ENCODE measurements at regions not wholly inside any gene's neighbourhood (a gene's known extent, or its start where the extent isn't known, plus 50 kb on each side); places are given as distances from the start of the nearest gene placed in this dataset.
"Not testable (repeated sequence)": the region's sequence is repeated elsewhere in the genome, so short reads cannot be mapped to it uniquely, and the experiment has no call there.

GRCh38 chr9:82721593-82721992 lies 341.3 kb downstream of the RASEF start:
- no peak for DNase-seq (ENCODE audit: low read depth, low spot score)

DNA sequence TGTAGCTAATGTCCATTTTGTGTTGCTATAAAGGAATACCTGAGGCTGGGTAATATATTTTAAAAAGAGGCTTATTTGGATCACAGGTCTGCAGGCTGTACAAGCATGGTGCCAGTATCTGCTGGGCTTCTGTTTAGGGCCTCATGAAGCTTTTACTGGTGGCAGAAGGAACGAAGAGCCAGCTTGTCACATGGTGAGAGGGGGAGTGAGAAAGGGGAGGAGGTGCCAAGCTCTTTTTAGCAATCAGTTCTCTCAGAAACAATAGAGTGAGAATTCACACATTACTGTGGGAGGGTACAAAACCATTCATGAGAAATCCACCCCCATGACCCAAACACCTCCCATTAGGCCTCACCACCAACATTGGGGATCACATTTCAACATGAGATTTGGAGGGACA lies 340.9 kb downstream of the RASEF start:
- DNase-seq (ENCODE audit: low read depth, low spot score) = peak; percentile 14

- no peak for DNase-seq (ENCODE audit: low read depth, low spot score)
Observed at GRCh38 chr9:82722561-82722960, 340.4 kb downstream of the RASEF start.

DNA sequence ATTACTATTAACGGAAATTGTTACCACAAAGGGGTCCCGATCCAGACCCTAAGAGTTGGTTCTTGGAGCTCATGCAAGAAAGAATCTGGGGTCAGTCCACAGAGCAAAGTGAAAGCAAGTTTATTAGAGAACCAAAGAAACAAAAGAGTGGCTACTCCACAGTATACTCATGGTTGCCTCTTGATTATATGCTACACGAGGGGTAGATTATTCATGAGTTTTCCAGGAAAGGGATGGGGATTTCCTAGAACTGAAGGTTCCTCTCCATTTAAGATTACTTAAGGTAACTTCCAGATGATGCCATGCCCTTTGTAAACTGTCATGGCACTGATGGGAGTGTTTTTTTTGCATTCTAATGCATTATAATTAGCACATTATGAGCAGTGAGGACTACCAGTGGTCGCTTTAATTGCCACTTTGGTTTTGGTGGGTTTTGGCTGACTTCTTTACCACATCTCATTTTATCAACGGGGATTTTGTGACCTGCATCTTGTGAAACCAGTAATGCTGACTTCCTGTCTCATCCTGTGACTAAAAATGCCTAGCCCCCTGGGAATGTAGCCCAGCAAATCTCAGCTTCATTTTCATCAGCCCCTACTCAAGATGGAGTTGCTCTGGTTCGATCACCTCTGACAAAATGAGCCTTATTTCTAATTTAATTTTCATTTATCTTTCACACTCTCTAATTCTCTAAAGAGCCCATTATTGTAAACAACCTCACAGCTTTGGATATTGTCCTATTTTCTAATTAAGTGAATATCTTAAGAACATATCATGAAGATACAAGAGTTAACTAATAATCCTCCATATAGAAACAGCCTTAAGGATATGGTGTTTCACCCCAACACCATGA lies 336.3 kb downstream of the RASEF start:
- DNase-seq (ENCODE audit: low read depth, low spot score) = no peak

GRCh38 chr9:82729141-82729540 lies 333.8 kb downstream of the RASEF start:
- no peak for DNase-seq (ENCODE audit: low read depth, low spot score)

DNA sequence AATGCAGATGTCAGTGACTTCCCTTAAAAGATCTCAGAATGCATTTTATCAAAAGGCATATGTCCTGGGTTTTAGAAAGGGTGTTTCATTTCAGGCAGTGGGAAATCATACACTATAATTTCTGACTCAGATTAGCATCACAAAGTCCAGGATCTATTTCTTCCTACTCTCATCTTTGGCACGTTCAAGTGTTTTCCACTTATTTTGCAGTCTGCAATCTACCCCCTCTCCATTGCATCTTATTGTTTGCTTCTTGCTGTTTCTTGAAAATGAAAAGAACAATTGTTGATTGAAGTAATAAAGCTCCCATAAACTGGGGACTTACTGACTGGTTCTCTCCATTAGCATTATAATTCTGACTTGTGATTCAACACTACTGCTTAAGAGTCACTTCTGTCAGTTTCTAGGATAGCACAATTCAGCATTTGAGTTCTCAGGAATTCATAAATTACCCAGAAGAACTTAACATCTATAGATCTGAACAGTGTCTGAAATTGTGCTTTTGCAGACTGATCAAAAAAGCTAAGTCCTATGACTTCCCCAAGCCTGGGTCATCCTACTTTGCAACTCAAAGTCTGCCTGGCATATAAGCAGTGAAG lies 332.9 kb downstream of the RASEF start:
- no peak for DNase-seq (ENCODE audit: low read depth, low spot score)

DNA sequence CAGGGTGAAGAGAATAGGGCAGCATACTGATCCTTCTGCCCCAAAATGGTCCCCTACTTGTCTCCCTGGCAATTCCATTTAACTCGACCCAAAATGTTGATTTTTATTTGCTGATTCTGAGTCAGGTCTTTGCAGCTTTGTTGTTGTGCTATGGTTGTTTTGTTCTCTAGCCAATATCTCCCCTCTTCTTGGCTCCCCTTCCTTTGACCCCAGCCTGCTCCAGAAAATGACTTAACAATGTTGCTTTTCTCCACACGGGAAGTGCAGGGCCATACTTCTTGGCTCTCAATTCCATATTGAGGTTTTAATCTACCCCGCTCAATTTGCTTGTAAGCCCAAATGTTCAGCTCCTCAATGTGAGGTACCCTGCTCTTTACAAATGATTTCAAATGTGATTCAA lies 330.0 kb downstream of the RASEF start:
- DNase-seq (ENCODE audit: low read depth, low spot score) = no peak

DNA sequence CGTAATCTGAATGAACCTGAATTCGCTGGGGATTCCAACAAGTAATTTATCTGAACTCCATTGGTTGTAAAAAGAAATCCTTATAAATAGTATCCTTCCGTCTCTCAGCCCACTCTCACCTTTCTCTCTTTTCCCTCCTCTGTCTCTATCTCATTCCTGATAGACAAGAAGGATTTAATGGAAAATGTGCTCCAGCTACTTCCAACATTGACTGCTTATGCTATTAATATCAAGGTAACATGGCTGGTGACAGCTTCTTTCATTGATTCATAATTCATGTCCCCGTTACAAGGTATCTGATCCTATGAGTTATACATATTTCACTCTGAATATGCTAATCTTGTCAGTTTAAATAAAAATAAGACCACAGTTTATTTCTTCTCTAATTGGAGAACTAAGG lies 326.8 kb downstream of the RASEF start:
- no peak for DNase-seq (ENCODE audit: low read depth, low spot score)

DNA sequence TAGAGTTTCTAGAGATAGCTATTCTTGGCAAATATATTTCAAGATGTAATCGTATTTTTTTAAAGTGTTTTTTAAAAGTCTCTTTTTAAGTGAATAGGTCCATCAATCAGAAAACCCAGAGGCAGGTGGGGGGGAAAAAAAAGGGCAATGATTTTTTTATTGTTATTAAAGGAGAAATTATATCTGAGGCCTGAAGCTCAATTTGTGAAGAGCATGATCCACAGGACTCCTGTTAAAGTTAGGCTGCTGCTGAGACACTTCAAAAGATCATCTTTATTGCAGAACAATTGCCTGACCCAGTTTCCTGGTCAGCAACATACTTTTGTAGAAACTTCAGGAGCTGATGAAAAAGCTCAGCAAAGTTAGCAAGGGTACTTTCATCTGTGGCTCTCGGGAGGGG lies 326.2 kb downstream of the RASEF start:
- DNase-seq (ENCODE audit: low read depth, low spot score) = no peak

GRCh38 chr9:82745919-82746318 lies 317.0 kb downstream of the RASEF start:
- DNase-seq (ENCODE audit: low read depth, low spot score) = no peak

- DNase-seq (ENCODE audit: low read depth, low spot score) = no peak
Observed at GRCh38 chr9:82750411-82750913, 312.5 kb downstream of the RASEF start.

- no peak for DNase-seq (ENCODE audit: low read depth, low spot score)
Observed at GRCh38 chr9:82757924-82758323, 305.0 kb downstream of the RASEF start.

- no peak for DNase-seq (ENCODE audit: low read depth, low spot score)
Observed at GRCh38 chr9:82761027-82761426, 301.9 kb downstream of the RASEF start.

DNA sequence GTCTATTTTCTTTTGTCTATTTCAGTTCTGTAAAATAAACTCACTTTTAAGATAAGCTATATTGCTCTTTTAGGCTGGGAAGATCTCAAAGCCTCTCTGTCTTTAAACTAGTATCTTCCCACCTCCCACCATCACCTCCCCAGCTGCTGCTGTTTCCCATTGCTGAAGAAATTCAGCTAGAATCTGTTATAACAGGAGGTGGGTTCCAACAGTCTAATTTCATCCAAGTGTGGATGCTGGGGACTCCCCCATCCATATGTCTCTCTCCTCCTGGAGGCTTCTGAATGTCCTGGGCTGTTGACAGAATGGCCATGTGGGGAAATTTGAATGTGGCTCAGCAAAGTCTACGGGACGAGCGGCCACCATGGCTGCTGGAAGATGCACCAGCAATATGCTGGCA lies 301.0 kb downstream of the RASEF start:
- no peak for DNase-seq (ENCODE audit: low read depth, low spot score)

- DNase-seq (ENCODE audit: low read depth, low spot score) = no peak
Observed at GRCh38 chr9:82763656-82764055, 299.3 kb downstream of the RASEF start.

GRCh38 chr9:82764061-82764668 lies 298.8 kb downstream of the RASEF start:
- DNase-seq (ENCODE audit: low read depth, low spot score) = no peak

GRCh38 chr9:82774707-82775231 lies 288.2 kb downstream of the RASEF start:
- peak; percentile 44 for DNase-seq (ENCODE audit: low read depth, low spot score)

DNA sequence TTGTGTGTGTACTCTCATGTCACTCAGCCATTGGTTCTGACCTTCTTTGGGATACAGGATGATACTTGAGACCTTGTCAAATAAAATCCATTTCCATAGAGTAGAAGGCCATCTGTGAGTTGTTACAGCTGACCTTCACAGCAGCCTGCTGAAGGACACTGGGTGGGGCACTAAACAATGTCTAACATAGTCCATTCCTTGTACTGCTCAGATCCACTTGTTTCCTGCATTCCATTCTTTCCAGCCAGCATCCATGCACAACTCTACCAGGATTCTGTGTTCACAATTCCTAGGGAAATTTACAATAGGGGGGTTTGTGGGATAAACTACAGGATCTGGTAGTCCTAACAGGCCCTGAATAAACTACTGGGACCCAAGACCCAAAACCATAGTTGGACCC lies 286.4 kb downstream of the RASEF start:
- DNase-seq (ENCODE audit: low read depth, low spot score) = no peak

DNA sequence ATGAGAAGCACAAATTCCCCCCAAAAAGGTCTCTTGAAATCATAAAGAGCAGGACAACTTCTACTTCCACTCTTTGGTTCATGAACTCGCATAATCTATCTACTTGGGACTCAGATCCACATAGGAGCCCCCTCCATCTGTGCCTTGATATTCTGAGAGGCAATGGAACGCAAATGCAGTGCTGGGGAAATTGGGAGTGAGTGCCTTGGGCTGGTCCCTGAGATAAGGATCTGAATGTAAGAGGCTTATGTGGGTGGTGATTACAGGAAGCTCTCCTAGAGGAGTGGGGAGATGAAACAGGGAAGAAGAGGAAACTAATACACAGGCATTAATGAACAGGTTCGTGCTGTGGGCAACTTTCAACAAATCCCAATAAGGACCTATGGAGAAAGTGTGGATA lies 285.6 kb downstream of the RASEF start:
- no peak for DNase-seq (ENCODE audit: low read depth, low spot score)

DNA sequence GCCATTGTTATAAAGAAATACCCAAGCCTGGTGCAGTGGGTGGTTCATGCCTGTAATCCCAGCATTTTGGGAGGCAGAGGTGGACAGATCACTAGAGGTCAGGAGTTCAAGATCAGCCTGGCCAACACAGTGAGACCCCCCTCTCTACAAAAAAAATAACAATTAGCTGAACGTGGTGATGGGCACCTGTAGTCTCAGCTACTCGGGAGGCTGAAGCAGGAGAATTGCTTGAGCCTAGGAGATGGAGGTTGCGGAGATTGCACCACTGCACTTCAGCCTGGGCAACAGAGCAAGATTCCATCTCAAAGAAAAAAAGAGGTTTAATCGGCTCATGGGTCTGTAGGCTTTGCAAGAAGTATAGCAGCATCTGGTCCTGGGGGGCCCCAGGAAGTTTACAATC lies 284.0 kb downstream of the RASEF start:
- DNase-seq (ENCODE audit: low read depth, low spot score) = not testable (repeated sequence)

DNA sequence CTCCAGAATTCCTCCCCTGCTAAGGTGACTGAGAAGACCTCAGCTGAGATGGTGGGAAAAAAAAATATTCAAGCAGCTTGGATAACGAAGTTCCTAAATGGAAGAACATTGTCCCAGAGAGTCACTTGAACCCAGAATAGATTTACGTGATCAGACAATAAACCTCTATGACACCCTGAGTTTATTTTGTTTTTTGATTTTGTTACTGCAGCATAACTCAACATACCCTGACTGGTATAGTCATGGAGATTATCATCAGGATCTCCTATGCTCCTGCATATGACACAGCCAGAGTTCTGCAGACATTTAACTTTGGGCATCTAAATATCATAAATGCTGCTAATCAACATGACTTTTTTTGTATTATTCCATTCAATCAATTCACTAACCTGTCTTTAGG lies 282.9 kb downstream of the RASEF start:
- DNase-seq (ENCODE audit: low read depth, low spot score) = no peak

DNA sequence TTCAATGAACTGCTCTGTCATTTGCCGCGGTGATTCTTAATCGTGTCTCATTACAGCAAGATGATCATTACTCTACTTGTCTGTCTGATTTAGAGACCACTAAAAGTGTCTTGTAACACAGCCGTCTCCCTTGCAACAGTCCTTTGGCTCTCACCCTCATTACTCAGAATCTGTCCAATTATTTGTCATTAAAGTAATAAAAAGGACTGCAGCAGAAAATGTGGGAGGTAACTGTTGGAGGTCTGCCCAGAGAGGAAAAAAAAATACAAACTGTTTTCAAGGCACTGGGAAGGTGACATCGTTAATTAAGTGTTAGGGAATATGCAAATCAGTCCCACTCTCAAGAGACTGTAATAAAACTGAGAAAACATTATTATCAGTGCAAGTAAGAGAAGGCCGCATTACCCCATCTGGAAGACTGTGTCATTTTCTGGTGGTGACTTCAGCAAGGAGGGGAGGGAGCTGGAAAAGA lies 281.0 kb downstream of the RASEF start:
- DNase-seq (ENCODE audit: low read depth, low spot score) = no peak
